ENCODE measurements at regions not wholly inside any gene's neighbourhood (a gene's known extent, or its start where the extent isn't known, plus 50 kb on each side); places are given as distances from the start of the nearest gene placed in this dataset.

GRCh38 chr12:113577464-113578129 lies 105.9 kb upstream of the LHX5 start:
- Mint-ChIP-seq H3K4me3 (no peak overlapping the region), H3K4me1 (peaks cover 7% of the 10 kb centered on the region), H3K9me3 (peaks cover 14% of the 10 kb centered on the region), H3K27ac (no peak overlapping the region), H3K36me3 (ENCODE audit: low read depth) (no peaks in the 10 kb centered on the region), H3K27me3 (ENCODE audit: insufficient read depth) (peaks cover 49% of the 10 kb centered on the region)
- WGBS, 2 experiments (ENCODE audit: insufficient coverage in 1 of 2, insufficient read length in 1 of 2), result 79 to 80% methylated on average over 2 to 6 of the region's 7 CpGs
- Histone ChIP-seq H3K4me3 (ENCODE audit: low read length) (no peak overlapping the region), H3K9ac (ENCODE audit: extremely low read depth, low read length, poor library complexity, severe bottlenecking) (no peak overlapping the region), H3K36me3 (ENCODE audit: control insufficient read depth, insufficient read depth, low read length) (no peaks in the 10 kb centered on the region), H3K27ac (ENCODE audit: low read depth, low read length) (no peak overlapping the region), H3K9me3 (ENCODE audit: control insufficient read depth, low read length) (peaks cover 19% of the 10 kb centered on the region), H3K4me1 (ENCODE audit: control insufficient read depth, insufficient read depth, low read length) (peaks cover 3% of the 10 kb centered on the region), H3K27me3 (ENCODE audit: control insufficient read depth, insufficient read depth, low read length, poor library complexity, severe bottlenecking) (peaks cover 4% of the 10 kb centered on the region)
- TF ChIP-seq CTCF (conservative IDR thresholded peaks at IDR 0.05), result no peak
- peak; percentile 49 for DNase-seq

DNA sequence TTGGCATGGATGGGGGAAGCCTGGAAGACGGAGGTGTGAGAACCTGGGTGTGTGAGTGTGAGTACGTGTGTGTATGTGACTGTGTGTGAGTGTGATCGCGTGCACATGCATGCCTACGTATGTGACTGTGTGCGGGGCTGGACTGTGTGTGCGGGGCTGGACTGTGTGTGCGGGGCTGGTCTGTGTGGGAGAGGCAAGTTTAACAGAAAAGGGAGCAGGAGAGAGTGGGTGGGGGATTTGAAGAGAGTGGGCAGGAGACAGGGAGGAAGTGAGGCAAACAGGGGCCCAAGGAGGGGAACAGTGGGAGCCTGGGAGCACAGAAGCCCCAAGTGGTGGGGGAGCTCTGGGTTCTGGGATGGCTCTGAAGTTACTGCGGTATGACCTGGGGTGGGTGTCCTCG lies 103.7 kb upstream of the LHX5 start:
- Histone ChIP-seq H3K36me3 (ENCODE audit: control insufficient read depth, insufficient read depth, low read length) (no peaks in the 10 kb centered on the region), H3K4me1 (ENCODE audit: control insufficient read depth, insufficient read depth, low read length) (no peaks in the 10 kb centered on the region), H3K4me3 (ENCODE audit: low read length) (no peak overlapping the region), H3K27ac (ENCODE audit: low read depth, low read length) (no peak overlapping the region), H3K9me3 (ENCODE audit: control insufficient read depth, low read length) (peaks cover 5% of the 10 kb centered on the region), H3K9ac (ENCODE audit: extremely low read depth, low read length, poor library complexity, severe bottlenecking) (no peak overlapping the region), H3K27me3 (ENCODE audit: control insufficient read depth, insufficient read depth, low read length, poor library complexity, severe bottlenecking) (peaks cover 4% of the 10 kb centered on the region)
- TF ChIP-seq CTCF (conservative IDR thresholded peaks at IDR 0.05), result no peak
- Mint-ChIP-seq H3K4me3 (no peak overlapping the region), H3K36me3 (ENCODE audit: low read depth) (no peaks in the 10 kb centered on the region), H3K27me3 (ENCODE audit: insufficient read depth) (peaks cover 51% of the 10 kb centered on the region), H3K9me3 (peaks cover 4% of the 10 kb centered on the region), H3K27ac (no peak overlapping the region), H3K4me1 (no peaks in the 10 kb centered on the region)
- peak; percentile 42 for DNase-seq
- WGBS, 2 experiments (ENCODE audit: insufficient coverage in 1 of 2, insufficient read length in 1 of 2), result 85 to 92% methylated on average over 4 to 10 of the region's 10 CpGs

DNA sequence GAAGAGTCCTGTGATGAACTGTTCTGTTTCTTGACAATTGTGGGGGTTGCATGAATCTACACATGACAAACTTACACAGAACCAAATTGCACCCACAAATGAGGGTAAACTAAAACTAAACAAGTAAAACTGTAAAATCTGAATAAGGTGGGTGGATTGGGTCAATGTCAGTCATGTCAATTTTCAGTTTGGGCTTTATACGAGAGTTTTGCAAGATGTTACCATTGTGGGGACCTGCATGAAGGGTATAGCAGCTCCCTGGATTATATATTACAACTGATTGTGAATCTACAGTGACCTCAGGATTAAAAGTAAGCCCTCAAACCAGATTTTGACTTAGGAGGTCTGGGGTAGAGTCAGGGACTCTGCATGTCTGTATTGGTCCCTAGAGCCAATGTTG lies 101.5 kb upstream of the LHX5 start:
- H3K9me3 ChIP-seq (ENCODE audit: control insufficient read depth, low read length), result no peaks in the 10 kb centered on the region
- H3K4me3 ChIP-seq (ENCODE audit: low read length), result no peak overlapping the region
- no peak for TF ChIP-seq CTCF (conservative IDR thresholded peaks at IDR 0.05)
- DNase-seq, result no peak
- H3K27ac ChIP-seq (ENCODE audit: low read depth, low read length), result no peak overlapping the region
- peaks cover 4% of the 10 kb centered on the region for H3K27me3 ChIP-seq (ENCODE audit: control insufficient read depth, insufficient read depth, low read length, poor library complexity, severe bottlenecking)
- no peaks in the 10 kb centered on the region for H3K9me3 Mint-ChIP-seq
- no peaks in the 10 kb centered on the region for H3K36me3 Mint-ChIP-seq (ENCODE audit: low read depth)
- no peaks in the 10 kb centered on the region for H3K4me1 Mint-ChIP-seq
- no peaks in the 10 kb centered on the region for H3K36me3 ChIP-seq (ENCODE audit: control insufficient read depth, insufficient read depth, low read length)
- no peak overlapping the region for H3K27ac Mint-ChIP-seq
- no peak overlapping the region for H3K4me3 Mint-ChIP-seq
- peaks cover 35% of the 10 kb centered on the region for H3K27me3 Mint-ChIP-seq (ENCODE audit: insufficient read depth)
- 97 to 100% methylated on average over 1 of the region's 1 CpG for WGBS, 2 experiments (ENCODE audit: insufficient coverage in 1 of 2, insufficient read length in 1 of 2)
- H3K9ac ChIP-seq (ENCODE audit: extremely low read depth, low read length, poor library complexity, severe bottlenecking), result no peak overlapping the region
- no peaks in the 10 kb centered on the region for H3K4me1 ChIP-seq (ENCODE audit: control insufficient read depth, insufficient read depth, low read length)
